HFF-Myc (cell line): ENCODE measurements at regions not wholly inside any gene's neighbourhood (a gene's known extent, or its start where the extent isn't known, plus 50 kb on each side); places are given as distances from the start of the nearest gene placed in this dataset.

Experiments used
- DNase-seq: peaks from one replicate; pipeline ENCODE4 v3.0.0-alpha.2; 2011; ENCODE audit warnings: low read depth; ENCODE audit errors: extremely low read depth
- H3K4me3 ChIP-seq: replicated peaks from 2 replicates; pipeline ENCODE4 v1.5.1; 2011; ENCODE audit warnings: low read depth, mild to moderate bottlenecking, control low read depth, low read length
- TF ChIP-seq, protein P1 (sequence below): IDR thresholded peaks from 2 replicates; pipeline ENCODE4 v1.5.1; 2012; ENCODE audit warnings: mild to moderate bottlenecking, low read depth, low read length, control low read depth; ENCODE audit errors: missing control alignments

DNA sequence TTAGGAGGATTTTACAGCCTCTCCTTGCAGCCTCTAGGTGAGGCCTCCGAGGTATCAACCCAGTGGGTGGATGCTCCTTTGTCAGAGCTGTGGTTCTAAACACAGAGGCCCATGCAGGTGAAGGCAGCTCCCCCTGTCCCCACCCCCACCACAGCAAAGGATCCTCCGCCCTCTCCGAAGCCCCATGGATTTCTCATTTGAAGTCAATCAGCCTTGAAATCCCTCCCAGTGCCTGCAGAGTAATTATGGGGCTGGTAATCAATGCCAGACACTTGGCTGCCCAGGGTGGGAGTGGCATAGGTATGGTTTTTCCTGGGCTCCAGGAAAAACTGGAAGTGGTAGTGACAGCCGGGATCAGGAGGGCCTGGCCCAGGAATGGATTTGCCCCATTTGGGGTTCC is 119.5 kb upstream of the CSF3R start:
- TF ChIP-seq, protein P1, sequence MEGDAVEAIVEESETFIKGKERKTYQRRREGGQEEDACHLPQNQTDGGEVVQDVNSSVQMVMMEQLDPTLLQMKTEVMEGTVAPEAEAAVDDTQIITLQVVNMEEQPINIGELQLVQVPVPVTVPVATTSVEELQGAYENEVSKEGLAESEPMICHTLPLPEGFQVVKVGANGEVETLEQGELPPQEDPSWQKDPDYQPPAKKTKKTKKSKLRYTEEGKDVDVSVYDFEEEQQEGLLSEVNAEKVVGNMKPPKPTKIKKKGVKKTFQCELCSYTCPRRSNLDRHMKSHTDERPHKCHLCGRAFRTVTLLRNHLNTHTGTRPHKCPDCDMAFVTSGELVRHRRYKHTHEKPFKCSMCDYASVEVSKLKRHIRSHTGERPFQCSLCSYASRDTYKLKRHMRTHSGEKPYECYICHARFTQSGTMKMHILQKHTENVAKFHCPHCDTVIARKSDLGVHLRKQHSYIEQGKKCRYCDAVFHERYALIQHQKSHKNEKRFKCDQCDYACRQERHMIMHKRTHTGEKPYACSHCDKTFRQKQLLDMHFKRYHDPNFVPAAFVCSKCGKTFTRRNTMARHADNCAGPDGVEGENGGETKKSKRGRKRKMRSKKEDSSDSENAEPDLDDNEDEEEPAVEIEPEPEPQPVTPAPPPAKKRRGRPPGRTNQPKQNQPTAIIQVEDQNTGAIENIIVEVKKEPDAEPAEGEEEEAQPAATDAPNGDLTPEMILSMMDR, result no peak
- DNase-seq, result no peak
- H3K4me3 ChIP-seq, result no peak overlapping the region

DNA sequence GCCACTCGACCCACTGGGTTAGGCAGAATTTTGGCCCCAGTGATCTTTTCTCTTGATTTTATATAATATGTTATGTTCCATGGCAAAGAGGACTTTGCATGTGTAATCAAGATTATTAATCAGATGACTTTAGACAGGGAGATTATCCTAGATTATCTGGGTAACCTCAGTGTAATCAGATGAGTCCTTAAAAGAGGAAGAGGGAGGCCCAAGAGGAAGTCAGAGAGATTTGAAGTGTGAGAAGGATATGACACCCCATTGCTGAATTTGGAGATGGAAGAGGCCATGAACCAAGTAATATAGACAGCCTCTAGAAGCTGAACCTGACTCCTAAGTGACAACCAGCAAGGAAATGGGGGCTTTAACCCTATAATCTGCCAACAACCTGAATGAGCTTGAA is 117.1 kb upstream of the CSF3R start:
- TF ChIP-seq, protein P1, result no peak
- no peak for DNase-seq
- no peak overlapping the region for H3K4me3 ChIP-seq

DNA sequence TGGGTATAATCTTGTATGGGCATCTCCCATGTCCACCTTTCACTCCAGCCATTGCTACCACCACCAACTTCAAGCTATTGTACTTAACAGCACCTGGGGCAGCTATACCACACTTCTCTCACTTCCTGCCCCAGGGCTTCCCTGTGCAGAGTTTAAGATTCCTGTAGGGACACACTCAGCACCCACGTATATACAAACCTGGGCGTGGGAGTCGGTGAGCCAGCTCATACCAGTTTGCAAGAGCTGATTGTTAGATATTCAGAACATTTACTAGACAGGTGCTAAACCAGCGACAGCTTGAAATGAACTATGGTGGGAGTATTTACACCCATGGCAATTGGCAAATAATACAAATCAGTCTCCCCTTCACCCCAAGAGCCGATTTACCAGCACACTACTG is 114.8 kb upstream of the CSF3R start:
- no peak for DNase-seq
- H3K4me3 ChIP-seq, result no peak overlapping the region
- TF ChIP-seq, protein P1, result no peak

DNA sequence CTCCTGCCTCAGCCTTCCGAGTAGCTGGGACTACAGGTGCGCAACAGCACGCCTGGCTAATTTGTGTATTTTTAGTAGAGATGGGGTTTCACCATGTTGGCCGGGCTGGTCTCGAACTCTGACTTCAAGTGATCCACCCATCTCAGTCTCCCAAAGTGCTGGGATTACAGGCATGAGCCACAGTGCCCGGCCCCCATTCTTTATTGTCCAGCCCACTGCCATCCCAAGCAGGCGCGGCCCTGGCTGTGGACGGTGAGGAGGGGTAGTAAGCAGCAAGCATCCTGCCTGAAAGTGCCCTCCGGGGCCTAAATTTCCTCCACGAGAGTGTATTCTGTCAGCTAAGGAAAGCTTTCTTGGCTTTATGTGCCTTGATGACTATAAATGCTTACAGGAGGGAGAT is 113.2 kb upstream of the CSF3R start:
- H3K4me3 ChIP-seq, result no peak overlapping the region
- no peak for DNase-seq
- TF ChIP-seq, protein P1, result no peak

DNA sequence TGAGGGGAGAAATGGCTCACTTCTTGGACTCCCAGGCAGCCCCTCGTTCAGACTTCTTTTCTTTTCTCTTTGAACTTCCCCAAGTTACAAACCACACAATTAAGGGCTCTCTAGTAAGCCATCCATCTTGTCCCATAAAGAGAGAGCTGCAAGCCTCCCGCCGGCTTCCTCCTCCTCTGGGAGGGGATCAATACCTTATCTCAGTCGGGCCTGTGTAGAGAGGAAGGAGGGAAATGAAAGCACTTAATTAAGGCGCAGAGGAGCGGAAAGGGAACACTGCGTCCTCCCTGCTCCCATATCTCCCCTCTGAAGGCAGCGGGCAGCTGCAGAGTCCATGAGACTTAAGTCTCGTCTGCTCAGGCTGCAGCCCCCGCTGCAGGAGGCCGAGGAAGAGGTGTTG is 112.6 kb upstream of the CSF3R start:
- no peak overlapping the region for H3K4me3 ChIP-seq
- TF ChIP-seq, protein P1, result no peak
- no peak for DNase-seq

DNA sequence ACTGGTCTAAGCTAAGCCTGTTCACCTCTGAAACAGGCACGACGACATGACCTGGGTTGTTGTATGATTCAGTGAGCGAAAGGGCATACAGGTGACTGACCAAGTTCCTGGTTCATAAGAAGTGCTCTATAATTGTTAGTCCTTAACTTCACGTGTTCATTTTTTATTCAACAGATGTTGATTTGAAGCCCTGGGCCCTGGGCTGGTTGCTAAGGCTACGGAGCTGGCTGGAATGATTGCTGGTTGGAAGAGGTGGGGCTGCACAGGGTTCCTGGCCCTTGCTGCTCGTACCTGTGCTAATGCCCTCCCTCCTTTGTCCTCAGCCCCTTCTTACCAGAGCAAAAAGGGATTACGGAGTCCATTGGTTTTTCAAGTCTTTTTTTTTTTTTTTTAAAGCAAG is 111.3 kb upstream of the CSF3R start:
- DNase-seq, result no peak
- no peak overlapping the region for H3K4me3 ChIP-seq
- TF ChIP-seq, protein P1, result no peak

DNA sequence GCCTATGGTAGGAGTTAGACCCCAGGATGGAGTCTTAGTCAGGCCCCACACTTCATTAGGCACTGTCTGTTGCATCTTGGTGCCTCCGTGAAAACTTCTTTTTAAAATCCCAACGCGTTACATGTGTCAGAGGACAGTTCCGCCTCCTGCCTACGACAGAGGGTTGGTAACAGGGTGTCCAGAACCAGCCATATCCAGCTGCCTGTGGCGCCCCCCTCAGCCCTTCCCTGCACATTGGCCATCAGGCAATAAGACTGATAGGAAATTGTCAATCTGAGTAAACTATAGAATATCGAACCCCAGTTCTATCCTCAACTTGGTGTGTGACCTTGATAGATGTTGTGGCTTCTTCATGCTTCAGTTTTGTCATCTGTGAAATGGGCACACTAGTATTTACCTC is 108.6 kb upstream of the CSF3R start:
- DNase-seq, result no peak
- TF ChIP-seq, protein P1, result no peak
- H3K4me3 ChIP-seq, result no peak overlapping the region
